Esophagus (tissue), 2 donors: ENCODE measurements at regions not wholly inside any gene's neighbourhood (a gene's known extent, or its start where the extent isn't known, plus 50 kb on each side); places are given as distances from the start of the nearest gene placed in this dataset.

Experiments
- H3K27ac ChIP-seq, 2 donors: one replicate each; pipeline ENCODE4 v1.5.1; 2013; ENCODE audit warnings: low read depth in 2 of 2, mild to moderate bottlenecking in 2 of 2, inconsistent platforms in 1 of 2, low read length in 1 of 2, moderate library complexity in 1 of 2
- H3K27me3 ChIP-seq, 2 donors: one replicate each; pipeline ENCODE4 v1.6.1; 2013; ENCODE audit warnings: low read length in 2 of 2, control low read depth in 1 of 2, mild to moderate bottlenecking in 1 of 2; ENCODE audit not compliant: insufficient read depth in 2 of 2, control insufficient read depth in 1 of 2
- H3K36me3 ChIP-seq, 2 donors: one replicate each; pipeline ENCODE4 v1.6.1; 2013; ENCODE audit warnings: low read length in 1 of 2; ENCODE audit not compliant: control insufficient read depth in 2 of 2, insufficient read depth in 2 of 2
- H3K4me1 ChIP-seq, 2 donors: one replicate each; pipeline ENCODE4 v1.6.1; 2013; ENCODE audit warnings: low read length in 1 of 2; ENCODE audit not compliant: control insufficient read depth in 2 of 2, insufficient read depth in 2 of 2
- H3K4me3 ChIP-seq, 2 donors: one replicate each; pipeline ENCODE4 v1.5.1; 2013; ENCODE audit warnings: low read length in 2 of 2, mild to moderate bottlenecking in 2 of 2, low read depth in 1 of 2, moderate library complexity in 1 of 2
- H3K9me3 ChIP-seq, 2 donors: one replicate each; pipeline ENCODE4 v1.6.1; 2013; ENCODE audit warnings: mild to moderate bottlenecking in 2 of 2, low read depth in 1 of 2, low read length in 1 of 2, moderate library complexity in 1 of 2; ENCODE audit not compliant: control insufficient read depth in 2 of 2, insufficient read depth in 1 of 2
- WGBS, 2 donors: extraction: QIAGEN DNeasy Blood & Tissue Kit; methylation state at CpG; one replicate each; pipeline ENCODE4 v1.1.7; 2013; 5-methylcytosine and 5-hydroxymethylcytosine counted together
- donor health status: healthy with polysubstance abuse.
- donor health status: Bipolar disorder and iron deficiency.

GRCh38 chr14:94887591-94887990 is 117.7 kb upstream of the GSC start:
- no peaks in the 10 kb centered on the region for H3K27me3 ChIP-seq

GRCh38 chr14:94886931-94887330 is 117.0 kb upstream of the GSC start:
- H3K4me1 ChIP-seq: peaks cover 0 to 8% of the 10 kb centered on the region in 2 donors
- H3K9me3 ChIP-seq: peaks cover 0 to 6% of the 10 kb centered on the region in 2 donors
- 78 to 79% methylated on average over 7 of the region's 7 CpGs for WGBS, 2 donors
- H3K27me3 ChIP-seq: no peaks in the 10 kb centered on the region
- H3K36me3 ChIP-seq: no peaks in the 10 kb centered on the region
- no peak overlapping the region for H3K4me3 ChIP-seq
- no peak overlapping the region for H3K27ac ChIP-seq

More at GRCh38 chr14:94887591-94887990, 117.7 kb upstream of the GSC start:
- no peaks in the 10 kb centered on the region for H3K36me3 ChIP-seq
- H3K9me3 ChIP-seq: peaks cover 0 to 6% of the 10 kb centered on the region in 2 donors
- H3K27ac ChIP-seq: no peak overlapping the region
- peaks cover 0 to 8% of the 10 kb centered on the region in 2 donors for H3K4me1 ChIP-seq
- no peak overlapping the region for H3K4me3 ChIP-seq
- 83 to 87% methylated on average over 8 to 10 of the region's 10 CpGs for WGBS, 2 donors

GRCh38 chr14:94885481-94886155 is 115.7 kb upstream of the GSC start:
- Histone ChIP-seq H3K36me3 (no peaks in the 10 kb centered on the region), H3K27me3 (no peaks in the 10 kb centered on the region), H3K27ac (no peak overlapping the region), H3K9me3 (peaks cover 0 to 6% of the 10 kb centered on the region in 2 donors), H3K4me1 (peaks cover 0 to 7% of the 10 kb centered on the region in 2 donors), H3K4me3 (no peak overlapping the region)
- WGBS, 2 donors: 57 to 62% methylated on average over 5 of the region's 5 CpGs

- WGBS, 2 donors: 75 to 78% methylated on average over 19 of the region's 19 CpGs
- no peaks in the 10 kb centered on the region for H3K4me1 ChIP-seq
- H3K36me3 ChIP-seq: no peaks in the 10 kb centered on the region
- H3K9me3 ChIP-seq: peaks cover 0 to 3% of the 10 kb centered on the region in 2 donors
- no peak overlapping the region for H3K27ac ChIP-seq
- H3K4me3 ChIP-seq: no peak overlapping the region
- H3K27me3 ChIP-seq: no peaks in the 10 kb centered on the region
These were observed 114.8 kb upstream of the GSC start for GRCh38 chr14:94884616-94885230.

GRCh38 chr14:94882401-94882800 is 112.5 kb upstream of the GSC start:
- Histone ChIP-seq H3K27ac (no peak overlapping the region), H3K36me3 (no peaks in the 10 kb centered on the region), H3K9me3 (no peaks in the 10 kb centered on the region), H3K4me3 (no peak overlapping the region), H3K4me1 (no peaks in the 10 kb centered on the region), H3K27me3 (no peaks in the 10 kb centered on the region)
- 76 to 82% methylated on average over 2 to 3 of the region's 3 CpGs for WGBS, 2 donors

GRCh38 chr14:94880876-94881275 is 111.0 kb upstream of the GSC start:
- H3K36me3 ChIP-seq: no peaks in the 10 kb centered on the region
- no peak overlapping the region for H3K27ac ChIP-seq
- WGBS, 2 donors: 89% methylated on average over 11 of the region's 11 CpGs
- H3K4me1 ChIP-seq: no peaks in the 10 kb centered on the region
- H3K9me3 ChIP-seq: no peaks in the 10 kb centered on the region
- no peaks in the 10 kb centered on the region for H3K27me3 ChIP-seq
- H3K4me3 ChIP-seq: no peak overlapping the region

GRCh38 chr14:94880106-94880505 is 110.2 kb upstream of the GSC start:
- no peaks in the 10 kb centered on the region for H3K9me3 ChIP-seq
- H3K27ac ChIP-seq: no peak overlapping the region
- H3K4me1 ChIP-seq: no peaks in the 10 kb centered on the region
- no peak overlapping the region for H3K4me3 ChIP-seq
- 89 to 90% methylated on average over 5 of the region's 5 CpGs for WGBS, 2 donors
- H3K36me3 ChIP-seq: no peaks in the 10 kb centered on the region
- H3K27me3 ChIP-seq: no peaks in the 10 kb centered on the region

- no peak overlapping the region for H3K4me3 ChIP-seq
- no peaks in the 10 kb centered on the region for H3K9me3 ChIP-seq
- no peak overlapping the region for H3K27ac ChIP-seq
- 52 to 54% methylated on average over 5 of the region's 5 CpGs for WGBS, 2 donors
- H3K36me3 ChIP-seq: no peaks in the 10 kb centered on the region
- no peaks in the 10 kb centered on the region for H3K27me3 ChIP-seq
- no peaks in the 10 kb centered on the region for H3K4me1 ChIP-seq
These were observed 109.6 kb upstream of the GSC start for GRCh38 chr14:94879537-94879936.

GRCh38 chr14:94876306-94876705 is 106.4 kb upstream of the GSC start:
- WGBS, 2 donors: 47 to 49% methylated on average over 4 of the region's 4 CpGs
- Histone ChIP-seq H3K27ac (no peak overlapping the region), H3K4me3 (no peak overlapping the region), H3K36me3 (no peaks in the 10 kb centered on the region), H3K9me3 (no peaks in the 10 kb centered on the region), H3K4me1 (no peaks in the 10 kb centered on the region), H3K27me3 (peaks cover 0 to 3% of the 10 kb centered on the region in 2 donors)

- WGBS, 2 donors: 52 to 65% methylated on average over 6 of the region's 6 CpGs
These were observed 105.3 kb upstream of the GSC start for GRCh38 chr14:94875256-94875655.

More at GRCh38 chr14:94875256-94875655, 105.3 kb upstream of the GSC start:
- Histone ChIP-seq H3K27ac (no peak overlapping the region), H3K36me3 (no peaks in the 10 kb centered on the region), H3K27me3 (peaks cover 0 to 3% of the 10 kb centered on the region in 2 donors), H3K9me3 (no peaks in the 10 kb centered on the region), H3K4me1 (no peaks in the 10 kb centered on the region), H3K4me3 (no peak overlapping the region)
